ENCODE measurements at regions not wholly inside any gene's neighbourhood (a gene's known extent, or its start where the extent isn't known, plus 50 kb on each side); places are given as distances from the start of the nearest gene placed in this dataset.

GRCh38 chr9:86599561-86599960, 245.4 kb upstream of the TUT7 start:
- DNase-seq (ENCODE audit: extremely low spot score): no peak
- ChIA-PET POLR2A (no interaction called here), CTCF (interaction anchor here (1.1 to 1.2 kb wide), 2 partner anchors 14 to 42 kb away, joined by 3 read pairs; no protein-coding TSS in a partner anchor)
- TF ChIP-seq CTCF (IDR thresholded peaks at IDR 0.05; ENCODE audit: control extremely low read depth, extremely low read depth, low read depth, missing control alignments): no peak

GRCh38 chr9:86598411-86599239, 244.4 kb upstream of the TUT7 start:
- no peak for TF ChIP-seq CTCF (IDR thresholded peaks at IDR 0.05; ENCODE audit: control extremely low read depth, extremely low read depth, low read depth, missing control alignments)
- DNase-seq (ENCODE audit: extremely low spot score): no peak
- ChIA-PET CTCF (no interaction called here), POLR2A (no interaction called here)

GRCh38 chr9:86594724-86595123, 240.5 kb upstream of the TUT7 start:
- TF ChIP-seq CTCF (IDR thresholded peaks at IDR 0.05; ENCODE audit: control extremely low read depth, extremely low read depth, low read depth, missing control alignments): no peak
- ChIA-PET CTCF (no interaction called here), POLR2A (no interaction called here)
- no peak for DNase-seq (ENCODE audit: extremely low spot score)

GRCh38 chr9:86591472-86591871, 237.3 kb upstream of the TUT7 start:
- no peak for DNase-seq (ENCODE audit: extremely low spot score)
- ChIA-PET CTCF (no interaction called here), POLR2A (no interaction called here)
- TF ChIP-seq CTCF (IDR thresholded peaks at IDR 0.05; ENCODE audit: control extremely low read depth, extremely low read depth, low read depth, missing control alignments): no peak

GRCh38 chr9:86589730-86590129, 235.5 kb upstream of the TUT7 start:
- no peak for DNase-seq (ENCODE audit: extremely low spot score)
- POLR2A ChIA-PET: no interaction called here
- TF ChIP-seq CTCF (IDR thresholded peaks at IDR 0.05; ENCODE audit: control extremely low read depth, extremely low read depth, low read depth, missing control alignments): no peak
- CTCF ChIA-PET: no interaction called here

DNA sequence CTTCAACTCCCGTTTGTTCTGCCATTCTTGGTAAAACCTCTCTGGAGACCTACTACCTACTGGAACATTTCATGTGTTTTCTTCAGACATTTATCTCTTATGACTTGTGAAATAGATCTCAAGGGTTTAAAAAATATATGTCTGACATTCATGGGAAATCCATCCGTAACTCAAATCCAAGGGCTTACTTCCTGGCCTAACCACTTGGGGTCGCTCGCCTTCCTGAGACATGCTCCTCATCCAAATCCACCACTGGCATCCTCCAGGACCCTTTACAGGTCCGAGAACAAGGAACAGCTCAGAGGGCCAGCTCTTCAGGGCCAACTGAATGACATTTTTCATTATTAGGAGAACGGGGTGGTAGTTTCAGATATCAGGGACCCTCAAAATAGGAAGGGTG, 235.1 kb upstream of the TUT7 start:
- DNase-seq (ENCODE audit: extremely low spot score): no peak
- TF ChIP-seq CTCF (IDR thresholded peaks at IDR 0.05; ENCODE audit: control extremely low read depth, extremely low read depth, low read depth, missing control alignments): no peak

More for the DNA sequence above, 235.1 kb upstream of the TUT7 start:
- CTCF ChIA-PET: no interaction called here
- POLR2A ChIA-PET: no interaction called here

Measured in GM10248 (cell line).